HPDE6-E6E7 (cell line): ENCODE measurements at regions not wholly inside any gene's neighbourhood (a gene's known extent, or its start where the extent isn't known, plus 50 kb on each side); places are given as distances from the start of the nearest gene placed in this dataset.
"Not testable (repeated sequence)": the region's sequence is repeated elsewhere in the genome, so short reads cannot be mapped to it uniquely, and the experiment has no call there.

Experiments used
- DNase-seq: peaks from one replicate; pipeline ENCODE4 v3.0.0; 2011; ENCODE audit warnings: missing footprints; ENCODE audit errors: extremely low spot score

GRCh38 chr2:166831930-166832329 lies 56.4 kb upstream of the XIRP2 start:
- no peak for DNase-seq

GRCh38 chr2:166825914-166826313 lies 62.4 kb upstream of the XIRP2 start:
- DNase-seq: no peak

- no peak for DNase-seq
These were observed 73.9 kb upstream of the XIRP2 start for GRCh38 chr2:166814335-166814734.

GRCh38 chr2:166812166-166812891 lies 76.0 kb upstream of the XIRP2 start:
- DNase-seq: no peak

GRCh38 chr2:166805753-166806152 lies 82.5 kb upstream of the XIRP2 start:
- no peak for DNase-seq

GRCh38 chr2:166803373-166804000 lies 84.8 kb upstream of the XIRP2 start:
- DNase-seq: no peak

- DNase-seq: no peak
These were observed 85.8 kb upstream of the XIRP2 start for GRCh38 chr2:166802475-166802874.

- no peak for DNase-seq
These were observed 95.5 kb upstream of the XIRP2 start for GRCh38 chr2:166792808-166793207.

- no peak for DNase-seq
These were observed 101.6 kb upstream of the XIRP2 start for GRCh38 chr2:166786707-166787106.

GRCh38 chr2:166784296-166784946 lies 103.9 kb upstream of the XIRP2 start:
- no peak for DNase-seq

- DNase-seq: no peak
These were observed 113.1 kb upstream of the XIRP2 start for GRCh38 chr2:166775176-166775575.

- DNase-seq: no peak
These were observed 114.9 kb upstream of the XIRP2 start for GRCh38 chr2:166773308-166773949.

GRCh38 chr2:166768393-166769123 lies 119.7 kb upstream of the XIRP2 start:
- no peak for DNase-seq

- not testable (repeated sequence) for DNase-seq
These were observed 121.4 kb upstream of the XIRP2 start for GRCh38 chr2:166766769-166767322.

GRCh38 chr2:166766220-166766619 lies 122.1 kb upstream of the XIRP2 start:
- DNase-seq: no peak

- DNase-seq: no peak
These were observed 123.1 kb upstream of the XIRP2 start for GRCh38 chr2:166765141-166765540.

- DNase-seq: no peak
These were observed 123.6 kb upstream of the XIRP2 start for GRCh38 chr2:166764702-166765101.

- no peak for DNase-seq
These were observed 124.1 kb upstream of the XIRP2 start for GRCh38 chr2:166764216-166764615.

- no peak for DNase-seq
These were observed 125.5 kb upstream of the XIRP2 start for GRCh38 chr2:166762746-166763145.

- DNase-seq: no peak
These were observed 129.3 kb upstream of the XIRP2 start for GRCh38 chr2:166758956-166759355.

- DNase-seq: no peak
These were observed 137.7 kb upstream of the XIRP2 start for GRCh38 chr2:166750624-166751023.

- DNase-seq: not testable (repeated sequence)
These were observed 144.2 kb upstream of the XIRP2 start for GRCh38 chr2:166744117-166744516.
